Right lobe of liver (tissue), 4 donors: ENCODE measurements at regions not wholly inside any gene's neighbourhood (a gene's known extent, or its start where the extent isn't known, plus 50 kb on each side); places are given as distances from the start of the nearest gene placed in this dataset.

Experiments used
- CTCF ChIP-seq, 4 donors: fragments of 200-600 bp in 3 of 4; fragments of 450-650 bp in 1 of 4; IDR thresholded peaks; one replicate each; pipeline versions ENCODE4 v1.5.1 to v1.8.0; 2016 to 2022; ENCODE audit warnings: antibody characterized with exemption in 4 of 4, mild to moderate bottlenecking in 2 of 4
- POLR2A ChIP-seq: fragments of 450-650 bp; IDR thresholded peaks from one replicate; pipeline ENCODE4 v1.6.1; 2017; ENCODE audit warnings: antibody characterized with exemption, mild to moderate bottlenecking
- donor health status: DM: no; HTN: no; CAD: no.
- donor health status: DM: no; HTN: no; CAD: no.
- donor health status: DM: no; HTN: yes; CAD: no.

- TF ChIP-seq CTCF (IDR thresholded peaks at IDR 0.05) (no peak), POLR2A (no peak)
Measured at GRCh38 chr11:106507645-106508306, 430.3 kb downstream of the AASDHPPT start.
